Endothelial cell of umbilical vein (primary cell): ENCODE measurements at regions not wholly inside any gene's neighbourhood (a gene's known extent, or its start where the extent isn't known, plus 50 kb on each side); places are given as distances from the start of the nearest gene placed in this dataset.

Experiments used
- CTCF ChIP-seq, 2 donors: IDR thresholded peaks; 1 replicate in 1 of 2; 2 replicates in 1 of 2; pipeline ENCODE4 v1.5.1; 2011; ENCODE audit warnings: low read length in 2 of 2, mild to moderate bottlenecking in 2 of 2, moderate library complexity in 2 of 2, control low read depth in 1 of 2, inconsistent platforms in 1 of 2, low read depth in 1 of 2; ENCODE audit not compliant: insufficient read depth in 1 of 2; ENCODE audit errors: extremely low read depth in 1 of 2
- EZH2 ChIP-seq: IDR thresholded peaks from 2 replicates; pipeline ENCODE4 v1.6.1; 2012; ENCODE audit warnings: borderline replicate concordance, low read depth, mild to moderate bottlenecking, moderate library complexity, low read length, inconsistent platforms; ENCODE audit not compliant: severe bottlenecking
- GATA2 ChIP-seq: IDR thresholded peaks from 2 replicates; pipeline ENCODE4 v1.7.0; 2011; ENCODE audit warnings: low read depth, mild to moderate bottlenecking, moderate library complexity, mixed read lengths, low read length; ENCODE audit not compliant: insufficient read length, insufficient read depth

- TF ChIP-seq CTCF (IDR thresholded peaks at IDR 0.05; ENCODE audit: extremely low read depth in 1 of 2, insufficient read depth in 1 of 2, low read depth in 1 of 2, low read length in 2 of 2) (no peak), EZH2 (no peak), GATA2 (no peak)
Observed at GRCh38 chr14:35470755-35471154, 63.2 kb upstream of the INSM2 start.
